ENCODE measurements at regions not wholly inside any gene's neighbourhood (a gene's known extent, or its start where the extent isn't known, plus 50 kb on each side); places are given as distances from the start of the nearest gene placed in this dataset.

DNA sequence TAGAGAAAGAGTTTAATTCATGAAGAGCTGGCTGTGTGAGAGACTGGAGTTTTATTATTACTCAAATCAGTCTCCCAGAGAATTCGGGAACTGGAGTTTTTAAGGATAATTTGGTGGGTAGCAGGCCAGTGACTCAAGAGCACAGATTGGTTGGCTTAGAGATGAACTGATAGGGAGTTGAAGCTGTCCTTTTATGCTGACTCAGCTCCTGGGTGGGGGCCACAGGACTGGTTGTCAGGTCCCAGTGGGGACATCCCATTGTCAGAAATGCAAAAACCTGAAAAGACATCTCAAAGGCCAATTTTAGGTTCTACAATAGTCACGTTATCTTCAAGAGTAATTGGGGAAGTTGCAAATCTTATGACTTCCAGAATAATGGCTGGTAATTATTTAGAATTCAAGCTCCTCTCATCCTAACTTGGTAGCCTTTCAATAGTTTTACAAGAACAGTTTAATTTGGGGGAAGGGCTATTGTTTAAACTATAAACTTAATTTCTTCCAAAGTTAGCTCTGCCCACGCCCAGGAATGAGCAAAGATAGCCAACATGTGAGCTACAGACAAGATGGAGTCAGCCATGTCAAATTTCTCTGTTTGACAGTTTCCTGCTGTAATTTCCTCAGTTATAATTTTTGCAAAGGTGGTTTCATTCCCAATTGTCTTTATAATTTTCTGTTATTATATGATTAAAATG lies 149.4 kb upstream of the SLC39A10 start:
- no peak overlapping the region for H3K4me3 ChIP-seq (replicated peaks in 1 of 2; ENCODE audit: low read depth in 1 of 2, low read length in 2 of 2)

More for the DNA sequence above, 149.4 kb upstream of the SLC39A10 start:
- H3K36me3 ChIP-seq (ENCODE audit: control insufficient read depth in 1 of 2, insufficient read depth in 2 of 2, low read length in 2 of 2) = no peaks in the 10 kb centered on the region
- CTCF ChIA-PET = interaction anchor here (1.6 kb wide), 1 partner anchor 10 kb away, joined by 6 read pairs; no protein-coding TSS in a partner anchor
- ATAC-seq = no peak
- H3K79me2 ChIP-seq (ENCODE audit: insufficient read depth, low read length) = no peaks in the 10 kb centered on the region
- H3K9ac ChIP-seq (ENCODE audit: low read length) = no peak overlapping the region
- no peaks in the 10 kb centered on the region for H3K4me1 ChIP-seq (ENCODE audit: control insufficient read depth in 1 of 2, insufficient read depth in 2 of 2, low read length in 2 of 2)
- no peaks in the 10 kb centered on the region for H4K20me1 ChIP-seq (ENCODE audit: insufficient read depth)
- DNase-seq (ENCODE audit: low read depth, low spot score) = no peak
- no peak overlapping the region for H2AFZ ChIP-seq (ENCODE audit: low read depth, low read length, poor library complexity, severe bottlenecking)
- no TSS peak for BruUV-seq (replicated peaks)
- no peaks in the 10 kb centered on the region for H3K9me2 ChIP-seq (ENCODE audit: insufficient read depth)
- POLR2A ChIA-PET = no interaction called here
- RAD21 ChIA-PET (ENCODE audit: low non-redundant PET in 1 of 2, low total read pairs in 2 of 2, uncharacterized antibody in 2 of 2, unreplicated experiment in 2 of 2) = no interaction called here
- no peaks in the 10 kb centered on the region for H3K9me3 ChIP-seq (ENCODE audit: control insufficient read depth in 1 of 2, insufficient read depth in 1 of 2, low read depth in 1 of 2, low read length in 2 of 2)
- no peak overlapping the region for H3K27ac ChIP-seq (ENCODE audit: low read depth, low read length)
- intact Hi-C loops (cut with micrococcal nuclease) = no loop called here
- no peak overlapping the region for H3K4me2 ChIP-seq (ENCODE audit: low read length)
- no peaks in the 10 kb centered on the region for H3K27me3 ChIP-seq (ENCODE audit: insufficient read depth, low read length)
- no peak for TF ChIP-seq CBX3 (IDR thresholded peaks at IDR 0.05; ENCODE audit: low read depth)
- TF ChIP-seq ZNF274 (IDR thresholded peaks at IDR 0.05; ENCODE audit: low read depth, low read length) = no peak
- TF ChIP-seq, protein P1, sequence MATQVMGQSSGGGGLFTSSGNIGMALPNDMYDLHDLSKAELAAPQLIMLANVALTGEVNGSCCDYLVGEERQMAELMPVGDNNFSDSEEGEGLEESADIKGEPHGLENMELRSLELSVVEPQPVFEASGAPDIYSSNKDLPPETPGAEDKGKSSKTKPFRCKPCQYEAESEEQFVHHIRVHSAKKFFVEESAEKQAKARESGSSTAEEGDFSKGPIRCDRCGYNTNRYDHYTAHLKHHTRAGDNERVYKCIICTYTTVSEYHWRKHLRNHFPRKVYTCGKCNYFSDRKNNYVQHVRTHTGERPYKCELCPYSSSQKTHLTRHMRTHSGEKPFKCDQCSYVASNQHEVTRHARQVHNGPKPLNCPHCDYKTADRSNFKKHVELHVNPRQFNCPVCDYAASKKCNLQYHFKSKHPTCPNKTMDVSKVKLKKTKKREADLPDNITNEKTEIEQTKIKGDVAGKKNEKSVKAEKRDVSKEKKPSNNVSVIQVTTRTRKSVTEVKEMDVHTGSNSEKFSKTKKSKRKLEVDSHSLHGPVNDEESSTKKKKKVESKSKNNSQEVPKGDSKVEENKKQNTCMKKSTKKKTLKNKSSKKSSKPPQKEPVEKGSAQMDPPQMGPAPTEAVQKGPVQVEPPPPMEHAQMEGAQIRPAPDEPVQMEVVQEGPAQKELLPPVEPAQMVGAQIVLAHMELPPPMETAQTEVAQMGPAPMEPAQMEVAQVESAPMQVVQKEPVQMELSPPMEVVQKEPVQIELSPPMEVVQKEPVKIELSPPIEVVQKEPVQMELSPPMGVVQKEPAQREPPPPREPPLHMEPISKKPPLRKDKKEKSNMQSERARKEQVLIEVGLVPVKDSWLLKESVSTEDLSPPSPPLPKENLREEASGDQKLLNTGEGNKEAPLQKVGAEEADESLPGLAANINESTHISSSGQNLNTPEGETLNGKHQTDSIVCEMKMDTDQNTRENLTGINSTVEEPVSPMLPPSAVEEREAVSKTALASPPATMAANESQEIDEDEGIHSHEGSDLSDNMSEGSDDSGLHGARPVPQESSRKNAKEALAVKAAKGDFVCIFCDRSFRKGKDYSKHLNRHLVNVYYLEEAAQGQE (IDR thresholded peaks at IDR 0.05; ENCODE audit: low read depth) = no peak
- no peak for TF ChIP-seq POLR2AphosphoS5 (IDR thresholded peaks at IDR 0.05; ENCODE audit: low read depth, low read length)
- no peak for TF ChIP-seq EZH2 (IDR thresholded peaks at IDR 0.05)
- TF ChIP-seq, protein P2, sequence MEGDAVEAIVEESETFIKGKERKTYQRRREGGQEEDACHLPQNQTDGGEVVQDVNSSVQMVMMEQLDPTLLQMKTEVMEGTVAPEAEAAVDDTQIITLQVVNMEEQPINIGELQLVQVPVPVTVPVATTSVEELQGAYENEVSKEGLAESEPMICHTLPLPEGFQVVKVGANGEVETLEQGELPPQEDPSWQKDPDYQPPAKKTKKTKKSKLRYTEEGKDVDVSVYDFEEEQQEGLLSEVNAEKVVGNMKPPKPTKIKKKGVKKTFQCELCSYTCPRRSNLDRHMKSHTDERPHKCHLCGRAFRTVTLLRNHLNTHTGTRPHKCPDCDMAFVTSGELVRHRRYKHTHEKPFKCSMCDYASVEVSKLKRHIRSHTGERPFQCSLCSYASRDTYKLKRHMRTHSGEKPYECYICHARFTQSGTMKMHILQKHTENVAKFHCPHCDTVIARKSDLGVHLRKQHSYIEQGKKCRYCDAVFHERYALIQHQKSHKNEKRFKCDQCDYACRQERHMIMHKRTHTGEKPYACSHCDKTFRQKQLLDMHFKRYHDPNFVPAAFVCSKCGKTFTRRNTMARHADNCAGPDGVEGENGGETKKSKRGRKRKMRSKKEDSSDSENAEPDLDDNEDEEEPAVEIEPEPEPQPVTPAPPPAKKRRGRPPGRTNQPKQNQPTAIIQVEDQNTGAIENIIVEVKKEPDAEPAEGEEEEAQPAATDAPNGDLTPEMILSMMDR (IDR thresholded peaks at IDR 0.05 in 2 of 3, conservative IDR thresholded peaks at IDR 0.05 in 1 of 3; ENCODE audit: borderline replicate concordance in 1 of 3, insufficient read depth in 1 of 3, low read depth in 2 of 3, low read length in 2 of 3) = no peak
- no peak for TF ChIP-seq SP1 (IDR thresholded peaks at IDR 0.05; ENCODE audit: low read depth)
- TF ChIP-seq, protein P3, sequence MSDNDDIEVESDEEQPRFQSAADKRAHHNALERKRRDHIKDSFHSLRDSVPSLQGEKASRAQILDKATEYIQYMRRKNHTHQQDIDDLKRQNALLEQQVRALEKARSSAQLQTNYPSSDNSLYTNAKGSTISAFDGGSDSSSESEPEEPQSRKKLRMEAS (IDR thresholded peaks at IDR 0.05) = no peak
- no peak for TF ChIP-seq RAD21 (IDR thresholded peaks at IDR 0.05; ENCODE audit: low read depth)
- TF ChIP-seq SRF (IDR thresholded peaks at IDR 0.05; ENCODE audit: low read depth) = no peak
- TF ChIP-seq FOSL1 (IDR thresholded peaks at IDR 0.05; ENCODE audit: low read depth) = no peak
- no peak for TF ChIP-seq ZFX (IDR thresholded peaks at IDR 0.05)
- no peak for TF ChIP-seq TCF7L2 (IDR thresholded peaks at IDR 0.05; ENCODE audit: borderline replicate concordance, extremely low read depth, insufficient read depth, insufficient read length)

All from HCT116 (cell line).